ENCODE measurements at regions not wholly inside any gene's neighbourhood (a gene's known extent, or its start where the extent isn't known, plus 50 kb on each side); places are given as distances from the start of the nearest gene placed in this dataset.

DNA sequence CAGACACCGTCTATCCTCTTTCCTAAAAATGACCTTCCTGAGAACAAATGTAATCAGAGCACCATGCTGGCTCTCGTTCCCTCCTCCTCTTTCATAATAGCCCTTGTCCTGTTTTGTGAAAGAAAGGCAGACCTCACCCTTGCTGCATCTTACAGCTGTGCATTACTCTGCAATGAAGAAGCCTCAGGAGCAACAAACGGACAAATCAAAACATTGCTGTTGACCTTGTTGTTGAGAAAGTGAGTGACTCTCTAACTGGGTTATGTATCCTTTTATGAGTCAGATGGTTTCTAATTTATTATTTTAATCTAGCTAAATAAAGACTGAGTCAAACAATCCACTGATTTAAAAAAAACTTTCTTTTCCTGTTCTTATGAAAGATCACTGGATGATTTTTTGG, 180.9 kb downstream of the RPS29 start:
- H3K4me3 ChIP-seq (ENCODE audit: low read depth, low read length): no peak overlapping the region
- TF ChIP-seq, protein P1, sequence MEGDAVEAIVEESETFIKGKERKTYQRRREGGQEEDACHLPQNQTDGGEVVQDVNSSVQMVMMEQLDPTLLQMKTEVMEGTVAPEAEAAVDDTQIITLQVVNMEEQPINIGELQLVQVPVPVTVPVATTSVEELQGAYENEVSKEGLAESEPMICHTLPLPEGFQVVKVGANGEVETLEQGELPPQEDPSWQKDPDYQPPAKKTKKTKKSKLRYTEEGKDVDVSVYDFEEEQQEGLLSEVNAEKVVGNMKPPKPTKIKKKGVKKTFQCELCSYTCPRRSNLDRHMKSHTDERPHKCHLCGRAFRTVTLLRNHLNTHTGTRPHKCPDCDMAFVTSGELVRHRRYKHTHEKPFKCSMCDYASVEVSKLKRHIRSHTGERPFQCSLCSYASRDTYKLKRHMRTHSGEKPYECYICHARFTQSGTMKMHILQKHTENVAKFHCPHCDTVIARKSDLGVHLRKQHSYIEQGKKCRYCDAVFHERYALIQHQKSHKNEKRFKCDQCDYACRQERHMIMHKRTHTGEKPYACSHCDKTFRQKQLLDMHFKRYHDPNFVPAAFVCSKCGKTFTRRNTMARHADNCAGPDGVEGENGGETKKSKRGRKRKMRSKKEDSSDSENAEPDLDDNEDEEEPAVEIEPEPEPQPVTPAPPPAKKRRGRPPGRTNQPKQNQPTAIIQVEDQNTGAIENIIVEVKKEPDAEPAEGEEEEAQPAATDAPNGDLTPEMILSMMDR (IDR thresholded peaks at IDR 0.05; ENCODE audit: borderline replicate concordance, insufficient read depth, low read depth, low read length): no peak

DNA sequence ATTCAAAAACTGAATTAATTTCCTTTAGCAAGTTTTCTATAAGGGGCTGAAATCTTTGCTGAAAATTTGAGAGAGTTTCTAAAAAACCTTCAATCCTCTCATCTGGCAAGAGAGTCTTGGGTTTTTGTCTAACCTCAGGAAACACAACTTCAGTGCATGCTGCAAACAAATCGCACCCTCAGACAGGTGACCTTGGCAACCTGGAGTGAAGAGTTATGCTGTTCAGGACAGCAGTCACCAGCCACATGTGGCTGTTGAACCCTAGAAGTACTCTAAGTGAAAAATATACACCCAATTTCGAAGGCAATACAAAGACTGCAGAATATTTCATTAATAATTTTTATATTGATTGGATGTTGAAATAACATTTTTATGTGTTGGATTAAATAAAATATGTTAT, 184.8 kb downstream of the RPS29 start:
- TF ChIP-seq, protein P1 (IDR thresholded peaks at IDR 0.05; ENCODE audit: borderline replicate concordance, insufficient read depth, low read depth, low read length): no peak
- H3K4me3 ChIP-seq (ENCODE audit: low read depth, low read length): no peak overlapping the region

DNA sequence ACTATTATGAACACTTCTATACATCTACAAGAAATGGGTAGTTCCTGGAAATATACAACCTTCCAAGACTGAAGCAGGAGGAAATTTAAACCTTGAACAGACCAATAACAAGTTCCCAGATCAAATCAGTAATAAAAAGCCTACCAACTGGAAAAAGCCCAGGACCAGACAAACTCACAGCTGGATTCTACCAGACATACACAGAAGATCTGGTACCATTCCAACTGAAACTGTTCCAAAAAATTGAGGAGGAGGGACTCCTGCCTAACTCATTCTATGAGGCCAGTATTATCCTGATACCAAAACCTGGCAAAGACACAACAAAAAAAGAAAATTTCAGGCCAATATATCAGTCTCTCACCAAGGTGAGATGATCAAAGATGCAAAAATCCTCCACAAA, 189.4 kb downstream of the RPS29 start:
- TF ChIP-seq, protein P1 (IDR thresholded peaks at IDR 0.05; ENCODE audit: borderline replicate concordance, insufficient read depth, low read depth, low read length): no peak
- no peak overlapping the region for H3K4me3 ChIP-seq (ENCODE audit: low read depth, low read length)

DNA sequence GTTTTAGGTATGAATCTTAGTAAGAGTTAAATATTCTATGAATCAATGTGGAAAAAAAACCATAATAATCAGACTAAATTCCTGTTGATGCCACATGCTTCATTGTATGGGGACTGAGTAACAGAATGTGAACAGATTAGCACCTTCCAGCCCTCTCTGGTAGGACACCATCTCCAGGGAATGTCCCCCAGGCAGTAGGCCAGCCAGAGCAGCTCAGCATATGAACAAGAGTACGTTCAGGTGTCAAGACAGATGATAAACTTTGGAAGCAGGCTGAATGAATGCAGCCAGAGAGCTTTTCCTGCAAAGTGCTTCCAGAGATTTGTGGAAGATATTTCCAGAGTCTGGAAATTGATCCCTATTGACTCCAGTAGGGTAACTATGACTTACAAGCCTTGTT, 204.4 kb downstream of the RPS29 start:
- no peak overlapping the region for H3K4me3 ChIP-seq (ENCODE audit: low read depth, low read length)
- TF ChIP-seq, protein P1 (IDR thresholded peaks at IDR 0.05; ENCODE audit: borderline replicate concordance, insufficient read depth, low read depth, low read length): no peak

DNA sequence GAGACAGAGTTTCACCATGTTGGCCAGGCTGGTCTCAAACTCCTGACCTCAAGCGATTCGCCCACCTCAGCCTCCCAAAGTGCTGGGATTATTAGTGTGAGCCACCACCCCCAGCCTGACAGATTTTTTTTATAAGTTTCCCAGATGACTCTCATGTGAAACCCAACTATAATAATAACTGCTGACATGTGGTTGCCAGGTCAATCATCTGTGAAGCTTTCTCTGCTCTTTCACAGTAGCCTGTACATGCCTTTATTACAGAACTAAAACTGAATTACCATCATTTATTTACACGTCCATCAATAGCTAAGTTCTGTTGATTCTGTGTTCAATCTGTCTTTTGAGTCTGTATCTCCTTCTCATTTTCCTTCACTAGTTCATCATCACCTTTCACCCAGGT, 218.5 kb downstream of the RPS29 start:
- TF ChIP-seq, protein P1 (IDR thresholded peaks at IDR 0.05; ENCODE audit: borderline replicate concordance, insufficient read depth, low read depth, low read length): no peak
- H3K4me3 ChIP-seq (ENCODE audit: low read depth, low read length): no peak overlapping the region

DNA sequence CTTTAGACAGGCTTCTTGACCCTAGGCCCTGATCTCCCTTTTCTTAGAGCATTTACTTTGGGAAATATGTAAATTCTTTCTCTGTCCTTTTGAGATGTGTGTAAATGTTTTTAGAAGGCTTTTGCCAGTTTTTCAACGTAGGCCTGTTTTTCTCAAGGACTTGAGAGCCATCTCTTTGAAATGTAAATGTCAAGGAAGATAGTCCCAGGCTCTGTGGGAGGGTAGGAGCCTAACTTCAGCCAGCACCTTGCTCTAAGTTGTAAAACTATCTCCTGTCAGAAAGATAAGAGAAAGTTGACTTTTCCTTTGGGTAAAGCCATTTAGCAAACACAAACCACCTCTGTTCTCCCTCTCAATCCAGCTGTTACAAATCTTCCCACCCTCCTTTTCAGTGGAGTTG, 219.8 kb downstream of the RPS29 start:
- TF ChIP-seq, protein P1 (IDR thresholded peaks at IDR 0.05; ENCODE audit: borderline replicate concordance, insufficient read depth, low read depth, low read length): no peak
- no peak overlapping the region for H3K4me3 ChIP-seq (ENCODE audit: low read depth, low read length)

DNA sequence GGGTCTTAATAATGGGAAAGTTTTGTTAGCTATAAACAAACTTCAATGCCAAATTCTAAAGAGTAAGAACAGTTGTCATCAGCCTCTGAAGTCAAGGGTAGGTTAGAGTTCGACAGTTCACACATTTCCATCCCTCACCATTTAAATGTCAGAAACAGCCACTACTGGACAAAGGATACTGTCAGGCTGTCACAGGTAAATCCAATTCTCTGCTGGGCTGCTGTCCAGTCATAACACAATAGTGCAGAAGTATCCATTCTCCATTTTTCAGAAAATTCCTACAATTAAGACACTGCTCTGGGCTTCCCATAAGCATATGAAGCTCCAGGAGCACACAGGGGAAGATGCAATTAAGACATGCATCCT, 221.4 kb downstream of the RPS29 start:
- TF ChIP-seq, protein P1 (IDR thresholded peaks at IDR 0.05; ENCODE audit: borderline replicate concordance, insufficient read depth, low read depth, low read length): no peak
- no peak overlapping the region for H3K4me3 ChIP-seq (ENCODE audit: low read depth, low read length)
